SK-N-MC (cell line): ENCODE measurements at regions not wholly inside any gene's neighbourhood (a gene's known extent, or its start where the extent isn't known, plus 50 kb on each side); places are given as distances from the start of the nearest gene placed in this dataset.

Experiments
- EZH2 ChIP-seq: fragments of 200-600 bp; sonication (generic); IDR thresholded peaks from one replicate; pipeline ENCODE4 v1.6.1; 2017; ENCODE audit warnings: antibody characterized with exemption
- POLR2AphosphoS5 ChIP-seq: IDR thresholded peaks from 2 replicates; pipeline ENCODE4 v1.6.1; 2012; ENCODE audit warnings: mild to moderate bottlenecking, low read depth, low read length, borderline replicate concordance

DNA sequence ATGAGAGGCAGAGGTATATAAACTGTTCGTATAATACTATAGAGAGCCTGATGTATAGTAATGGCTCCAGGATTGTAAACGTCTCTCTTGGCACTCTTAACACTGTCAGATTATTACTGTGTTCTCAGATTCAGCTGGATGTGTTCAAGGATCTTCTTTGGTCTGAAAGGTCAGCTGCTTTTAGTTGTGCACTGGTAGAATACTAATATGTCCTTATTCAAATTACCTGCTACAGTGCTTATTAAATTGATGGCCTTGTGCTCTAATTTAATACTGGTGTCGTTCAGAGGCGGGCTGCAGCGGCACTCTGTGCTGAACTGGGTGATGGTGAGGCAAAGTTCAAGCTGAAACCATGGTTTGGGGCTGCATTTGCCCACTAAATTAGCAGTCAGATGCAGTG lies 216.7 kb upstream of the ARRDC3 start:
- TF ChIP-seq POLR2AphosphoS5 = no peak
- no peak for TF ChIP-seq EZH2
